Type B pancreatic cell (in vitro differentiated cells): ENCODE measurements at regions not wholly inside any gene's neighbourhood (a gene's known extent, or its start where the extent isn't known, plus 50 kb on each side); places are given as distances from the start of the nearest gene placed in this dataset.

ENCODE experiments used
- DNase-seq: peaks from one replicate; pipeline ENCODE4 v3.0.0; 2021; ENCODE audit warnings: mixed read lengths; ENCODE audit not compliant: unreplicated experiment; ENCODE audit errors: extremely low spot score
- H3K27ac Mint-ChIP-seq: 2 replicates; pipeline ENCODE4 v1.8.0; 2021; ENCODE audit warnings: mild to moderate bottlenecking, mixed read lengths
- H3K27me3 Mint-ChIP-seq: 2 replicates; pipeline ENCODE4 v1.8.0; 2021; ENCODE audit warnings: mixed read lengths
- H3K36me3 Mint-ChIP-seq: 2 replicates; pipeline ENCODE4 v1.8.0; 2021; ENCODE audit warnings: mixed read lengths
- H3K4me1 Mint-ChIP-seq: one replicate; pipeline ENCODE4 v1.8.0; 2021; ENCODE audit warnings: mixed read lengths; ENCODE audit not compliant: unreplicated experiment
- H3K4me3 Mint-ChIP-seq: 2 replicates; pipeline ENCODE4 v1.8.0; 2021; ENCODE audit warnings: mild to moderate bottlenecking, mixed read lengths
- H3K9me3 Mint-ChIP-seq: 2 replicates; pipeline ENCODE4 v1.8.0; 2021; ENCODE audit warnings: mixed read lengths
- TF ChIP-seq, protein P1 (sequence below): fragments of 200-600 bp; sonication (generic); conservative IDR thresholded peaks from 2 replicates; pipeline ENCODE4 v1.5.0; 2021; ENCODE audit warnings: antibody characterized with exemption, mild to moderate bottlenecking

DNA sequence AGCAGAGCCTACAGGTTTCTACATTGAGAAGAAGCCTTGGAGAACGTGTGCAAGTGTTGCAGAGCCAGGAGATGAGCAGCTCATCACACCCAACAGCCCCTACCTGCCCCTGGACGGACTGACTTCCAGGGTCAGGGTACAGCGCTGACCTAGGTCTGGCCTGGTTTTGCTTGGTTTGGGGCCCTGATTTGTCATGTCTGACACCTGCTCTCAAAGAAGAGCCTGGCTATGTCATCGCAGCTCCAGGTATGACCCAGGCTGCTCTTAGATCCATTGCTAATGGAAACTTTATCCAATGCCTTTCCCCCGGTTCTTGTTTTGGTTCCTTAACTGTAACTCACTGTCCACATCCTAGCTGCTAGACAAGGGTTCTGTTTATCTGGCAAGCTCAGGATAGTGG, 149.5 kb downstream of the CXCL12 start:
- Mint-ChIP-seq H3K4me3 (no peak overlapping the region), H3K4me1 (peaks cover 26% of the 10 kb centered on the region), H3K27me3 (no peaks in the 10 kb centered on the region), H3K27ac (no peak overlapping the region), H3K36me3 (peaks cover 9% of the 10 kb centered on the region), H3K9me3 (peaks cover 13% of the 10 kb centered on the region)
- TF ChIP-seq, protein P1, sequence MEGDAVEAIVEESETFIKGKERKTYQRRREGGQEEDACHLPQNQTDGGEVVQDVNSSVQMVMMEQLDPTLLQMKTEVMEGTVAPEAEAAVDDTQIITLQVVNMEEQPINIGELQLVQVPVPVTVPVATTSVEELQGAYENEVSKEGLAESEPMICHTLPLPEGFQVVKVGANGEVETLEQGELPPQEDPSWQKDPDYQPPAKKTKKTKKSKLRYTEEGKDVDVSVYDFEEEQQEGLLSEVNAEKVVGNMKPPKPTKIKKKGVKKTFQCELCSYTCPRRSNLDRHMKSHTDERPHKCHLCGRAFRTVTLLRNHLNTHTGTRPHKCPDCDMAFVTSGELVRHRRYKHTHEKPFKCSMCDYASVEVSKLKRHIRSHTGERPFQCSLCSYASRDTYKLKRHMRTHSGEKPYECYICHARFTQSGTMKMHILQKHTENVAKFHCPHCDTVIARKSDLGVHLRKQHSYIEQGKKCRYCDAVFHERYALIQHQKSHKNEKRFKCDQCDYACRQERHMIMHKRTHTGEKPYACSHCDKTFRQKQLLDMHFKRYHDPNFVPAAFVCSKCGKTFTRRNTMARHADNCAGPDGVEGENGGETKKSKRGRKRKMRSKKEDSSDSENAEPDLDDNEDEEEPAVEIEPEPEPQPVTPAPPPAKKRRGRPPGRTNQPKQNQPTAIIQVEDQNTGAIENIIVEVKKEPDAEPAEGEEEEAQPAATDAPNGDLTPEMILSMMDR: no peak
- no peak for DNase-seq

DNA sequence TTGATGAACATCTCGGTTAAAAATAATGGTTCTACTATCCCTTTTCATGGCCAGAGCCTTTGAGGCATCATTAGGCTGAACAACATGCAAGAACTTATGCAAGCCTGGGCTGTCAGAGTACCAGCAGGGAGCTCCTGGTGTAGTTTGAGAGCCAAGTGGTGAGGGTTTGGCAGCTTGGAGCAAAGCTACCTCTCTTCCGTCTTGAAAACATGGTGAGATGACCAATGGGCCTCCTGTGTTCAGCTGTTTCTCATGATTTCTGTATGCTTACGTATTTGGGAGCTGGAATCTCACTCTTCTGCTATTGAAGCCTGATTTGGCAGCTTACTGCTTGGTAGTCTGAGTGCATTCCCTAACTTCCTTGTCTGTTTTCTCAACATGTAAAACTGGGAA, 150.4 kb downstream of the CXCL12 start:
- H3K27ac Mint-ChIP-seq: no peak overlapping the region
- peaks cover 13% of the 10 kb centered on the region for H3K9me3 Mint-ChIP-seq
- TF ChIP-seq, protein P1: no peak
- H3K4me3 Mint-ChIP-seq: peak overlapping the region; percentile 57
- H3K27me3 Mint-ChIP-seq: no peaks in the 10 kb centered on the region
- H3K4me1 Mint-ChIP-seq: peaks cover 26% of the 10 kb centered on the region
- DNase-seq: no peak
- peaks cover 9% of the 10 kb centered on the region for H3K36me3 Mint-ChIP-seq

DNA sequence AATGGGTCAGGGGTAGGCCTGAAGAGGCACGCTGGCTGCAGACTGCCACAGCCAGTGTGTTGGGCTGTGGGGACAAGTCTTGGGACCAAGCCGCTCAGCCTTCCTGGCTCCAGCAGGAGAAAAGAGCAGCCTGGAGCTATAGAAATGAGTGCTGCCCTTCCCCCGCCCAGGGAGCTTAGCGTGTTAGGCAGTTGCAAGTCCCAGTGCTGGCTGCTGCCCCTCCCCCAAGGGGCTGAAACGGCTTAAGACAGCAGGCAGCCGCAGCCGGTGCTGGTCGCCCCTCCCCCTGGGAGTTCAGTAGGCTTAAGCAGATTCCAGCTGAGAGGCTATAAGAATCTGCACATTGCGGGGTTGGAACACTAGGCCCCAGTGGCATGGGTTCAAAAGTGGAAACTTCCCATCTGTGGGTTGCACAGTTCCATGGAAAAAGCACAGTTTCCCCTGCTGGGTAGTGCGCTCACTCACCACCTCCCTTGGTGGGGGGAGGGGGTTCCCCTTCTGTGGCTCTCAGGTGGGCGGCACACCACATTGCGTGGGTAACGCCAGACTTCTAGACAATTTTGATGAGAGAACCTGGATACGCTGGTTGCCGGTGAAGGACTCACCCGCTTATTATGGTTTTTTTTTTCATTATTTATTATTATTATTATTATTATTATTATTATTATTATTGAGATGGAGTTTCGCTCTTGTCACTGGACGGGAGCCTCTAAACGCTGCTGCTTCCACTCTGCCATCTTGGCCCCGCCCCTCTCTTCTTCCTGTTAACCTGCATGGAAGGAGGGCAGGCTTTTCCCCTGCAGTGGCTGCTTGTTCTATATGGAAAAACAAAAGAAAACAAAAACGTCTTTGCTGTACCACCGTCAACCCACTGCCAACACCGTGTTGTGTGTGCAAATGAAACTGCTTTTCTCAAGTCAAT, 151.1 kb downstream of the CXCL12 start:
- peak; percentile 76 for DNase-seq
- Mint-ChIP-seq H3K9me3 (peaks cover 13% of the 10 kb centered on the region), H3K4me1 (peaks cover 26% of the 10 kb centered on the region), H3K4me3 (peak overlapping the region; percentile 57), H3K27ac (no peak overlapping the region), H3K27me3 (no peaks in the 10 kb centered on the region), H3K36me3 (peaks cover 9% of the 10 kb centered on the region)
- TF ChIP-seq, protein P1: no peak

GRCh38 chr10:44217274-44217820, 167.6 kb downstream of the CXCL12 start:
- TF ChIP-seq, protein P1: no peak
- peaks cover 21% of the 10 kb centered on the region for H3K9me3 Mint-ChIP-seq
- H3K4me1 Mint-ChIP-seq: no peaks in the 10 kb centered on the region
- DNase-seq: no peak
- no peak overlapping the region for H3K4me3 Mint-ChIP-seq
- no peaks in the 10 kb centered on the region for H3K27me3 Mint-ChIP-seq
- H3K27ac Mint-ChIP-seq: no peak overlapping the region
- peaks cover 3% of the 10 kb centered on the region for H3K36me3 Mint-ChIP-seq

DNA sequence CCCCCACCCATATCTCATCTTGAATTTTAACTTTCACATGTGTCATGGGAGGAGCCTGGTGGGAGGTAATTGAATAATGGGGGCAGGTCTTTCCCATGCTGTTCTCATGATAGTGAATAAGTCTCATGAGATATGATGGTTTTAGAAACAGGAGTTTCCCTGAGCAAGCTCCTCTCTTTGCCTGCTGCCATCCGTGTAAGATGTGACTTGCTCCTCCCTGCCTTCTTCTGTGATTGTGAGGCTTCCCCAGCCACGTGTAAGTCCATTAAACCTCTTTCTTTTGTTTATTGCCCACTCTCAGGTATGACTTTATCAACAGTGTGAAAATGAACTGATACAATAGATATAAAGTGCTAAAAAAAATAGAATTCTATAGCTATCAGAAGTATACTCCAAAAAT, 168.8 kb downstream of the CXCL12 start:
- Mint-ChIP-seq H3K4me1 (no peaks in the 10 kb centered on the region), H3K27me3 (no peaks in the 10 kb centered on the region), H3K9me3 (peaks cover 21% of the 10 kb centered on the region), H3K4me3 (no peak overlapping the region), H3K36me3 (peaks cover 3% of the 10 kb centered on the region), H3K27ac (no peak overlapping the region)
- TF ChIP-seq, protein P1: no peak
- no peak for DNase-seq
